ENCODE measurements at regions not wholly inside any gene's neighbourhood (a gene's known extent, or its start where the extent isn't known, plus 50 kb on each side); places are given as distances from the start of the nearest gene placed in this dataset.

GRCh38 chr5:58085800-58086199 is 374.1 kb downstream of the PLK2 start (continued):
- TF ChIP-seq RAD21 (IDR thresholded peaks at IDR 0.05 in 1 of 2, conservative IDR thresholded peaks at IDR 0.05 in 1 of 2; ENCODE audit: low read depth in 2 of 2, low read length in 2 of 2) = no peak
- no peak for TF ChIP-seq JUND (IDR thresholded peaks at IDR 0.05; ENCODE audit: low read length)
- TF ChIP-seq ATF2 (IDR thresholded peaks at IDR 0.05; ENCODE audit: low read length) = no peak
- TF ChIP-seq KDM5A (IDR thresholded peaks at IDR 0.05; ENCODE audit: low read length) = no peak
- no peak for TF ChIP-seq ASH2L (IDR thresholded peaks at IDR 0.05; ENCODE audit: low read length)

Data from H1 (cell line).